ENCODE measurements at regions not wholly inside any gene's neighbourhood (a gene's known extent, or its start where the extent isn't known, plus 50 kb on each side); places are given as distances from the start of the nearest gene placed in this dataset.

DNA sequence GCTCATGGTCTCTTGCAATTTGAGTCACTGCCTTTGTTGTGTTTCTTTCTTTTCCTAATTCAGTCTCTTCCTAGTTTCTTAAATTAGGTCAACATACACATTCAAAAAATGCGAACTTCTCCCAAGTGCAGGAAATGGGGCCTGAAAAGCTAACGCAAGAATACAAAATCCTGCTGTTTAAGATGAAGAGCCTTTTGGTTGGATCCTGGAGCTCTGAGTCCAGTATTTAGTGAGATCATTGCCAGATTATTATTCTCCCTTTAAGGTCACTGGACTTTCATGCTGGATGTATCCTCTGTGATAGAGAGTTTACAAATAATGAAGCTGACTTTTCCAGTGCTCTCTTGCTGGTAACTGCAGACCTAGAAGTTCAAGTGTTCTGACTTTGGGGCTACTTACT is 401.9 kb upstream of the MKI67 start:
- in situ Hi-C loops (cut with MboI) = no loop called here
- ChIA-PET CTCF (ENCODE audit: low intra/inter-chr PET ratio) (no interaction called here), POLR2A (interaction anchor here (0.8 kb wide), 1 partner anchor 57 kb away, joined by 3 read pairs; no protein-coding TSS in a partner anchor)
- DNase-seq (ENCODE audit: extremely low read depth in 1 of 4, low spot score in 3 of 4) (no peak), FAIRE-seq (no peak), ATAC-seq (no peak)
- Histone ChIP-seq H3K4me3 (no peak overlapping the region), H3K27ac (ENCODE audit: extremely low read depth, low read depth, low read length) (no peak overlapping the region), H3K9me3 (replicated peaks; ENCODE audit: control insufficient read depth, insufficient read depth, low read depth, low read length) (no peaks in the 10 kb centered on the region), H3K27me3 (ENCODE audit: control insufficient read depth in 2 of 2, insufficient read depth in 2 of 2, low read length in 2 of 2) (no peaks in the 10 kb centered on the region), H3K9ac (ENCODE audit: insufficient read depth in 1 of 2, low read depth in 2 of 2, low read length in 2 of 2) (no peak overlapping the region), H3K4me2 (ENCODE audit: insufficient read depth, low read length) (no peak overlapping the region), H3K79me2 (ENCODE audit: control insufficient read depth, insufficient read depth, low read length) (no peaks in the 10 kb centered on the region), H2AFZ (ENCODE audit: low read depth, low read length) (no peak overlapping the region), H3K9me1 (ENCODE audit: control insufficient read depth, insufficient read depth, low read length) (no peaks in the 10 kb centered on the region), H4K20me1 (replicated peaks; ENCODE audit: control insufficient read depth, insufficient read depth, low read length) (no peaks in the 10 kb centered on the region), H3K36me3 (ENCODE audit: control insufficient read depth, insufficient read depth, low read length) (no peaks in the 10 kb centered on the region), H3K4me1 (replicated peaks in 1 of 2; ENCODE audit: control insufficient read depth in 2 of 2, insufficient read depth in 2 of 2, low read length in 2 of 2) (peaks cover 0 to 5% of the 10 kb centered on the region in 2 experiments; a peak in 2 of 5 replicates)
- TF ChIP-seq SETDB1 (IDR thresholded peaks at IDR 0.05; ENCODE audit: low read length) (no peak), TAF7 (tag; IDR thresholded peaks at IDR 0.05) (no peak), MCM5 (IDR thresholded peaks at IDR 0.05; ENCODE audit: low read depth) (no peak), ZKSCAN1 (IDR thresholded peaks at IDR 0.05; ENCODE audit: low read depth, low read length) (no peak), TARDBP (IDR thresholded peaks at IDR 0.05) (no peak), HLTF (IDR thresholded peaks at IDR 0.05) (no peak), RAD21 (CRISPR knock-in tag; conservative IDR thresholded peaks at IDR 0.05 in 1 of 2, IDR thresholded peaks at IDR 0.05 in 1 of 2) (no peak), PYGO2 (tag; IDR thresholded peaks at IDR 0.05) (no peak), MTA2 (IDR thresholded peaks at IDR 0.05; ENCODE audit: low read depth) (no peak), CREM (IDR thresholded peaks at IDR 0.05; ENCODE audit: low read depth) (no peak), GTF2A2 (tag; IDR thresholded peaks at IDR 0.05) (no peak), RBBP5 (IDR thresholded peaks at IDR 0.05; ENCODE audit: borderline replicate concordance, insufficient read depth, low read length, poor library complexity, severe bottlenecking) (no peak), ZNF184 (CRISPR knock-in tag; IDR thresholded peaks at IDR 0.05) (no peak), BRD4 (IDR thresholded peaks at IDR 0.05) (no peak), FUS (optimal IDR thresholded peaks at IDR 0.05; ENCODE audit: low read depth, low read length) (no peak)
- TF ChIP-seq, protein P1, sequence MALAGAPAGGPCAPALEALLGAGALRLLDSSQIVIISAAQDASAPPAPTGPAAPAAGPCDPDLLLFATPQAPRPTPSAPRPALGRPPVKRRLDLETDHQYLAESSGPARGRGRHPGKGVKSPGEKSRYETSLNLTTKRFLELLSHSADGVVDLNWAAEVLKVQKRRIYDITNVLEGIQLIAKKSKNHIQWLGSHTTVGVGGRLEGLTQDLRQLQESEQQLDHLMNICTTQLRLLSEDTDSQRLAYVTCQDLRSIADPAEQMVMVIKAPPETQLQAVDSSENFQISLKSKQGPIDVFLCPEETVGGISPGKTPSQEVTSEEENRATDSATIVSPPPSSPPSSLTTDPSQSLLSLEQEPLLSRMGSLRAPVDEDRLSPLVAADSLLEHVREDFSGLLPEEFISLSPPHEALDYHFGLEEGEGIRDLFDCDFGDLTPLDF (CRISPR knock-in tag; IDR thresholded peaks at IDR 0.05) = no peak
- TF ChIP-seq, protein P2, sequence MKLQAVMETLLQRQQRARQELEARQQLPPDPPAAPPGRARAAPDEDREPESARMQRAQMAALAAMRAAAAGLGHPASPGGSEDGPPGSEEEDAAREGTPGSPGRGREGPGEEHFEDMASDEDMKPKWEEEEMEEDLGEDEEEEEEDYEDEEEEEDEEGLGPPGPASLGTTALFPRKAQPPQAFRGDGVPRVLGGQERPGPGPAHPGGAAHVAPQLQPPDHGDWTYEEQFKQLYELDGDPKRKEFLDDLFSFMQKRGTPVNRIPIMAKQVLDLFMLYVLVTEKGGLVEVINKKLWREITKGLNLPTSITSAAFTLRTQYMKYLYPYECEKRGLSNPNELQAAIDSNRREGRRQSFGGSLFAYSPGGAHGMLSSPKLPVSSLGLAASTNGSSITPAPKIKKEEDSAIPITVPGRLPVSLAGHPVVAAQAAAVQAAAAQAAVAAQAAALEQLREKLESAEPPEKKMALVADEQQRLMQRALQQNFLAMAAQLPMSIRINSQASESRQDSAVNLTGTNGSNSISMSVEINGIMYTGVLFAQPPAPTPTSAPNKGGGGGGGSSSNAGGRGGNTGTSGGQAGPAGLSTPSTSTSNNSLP (IDR thresholded peaks at IDR 0.05; ENCODE audit: borderline replicate concordance, low read depth, low read length) = no peak
- TF ChIP-seq, protein P3, sequence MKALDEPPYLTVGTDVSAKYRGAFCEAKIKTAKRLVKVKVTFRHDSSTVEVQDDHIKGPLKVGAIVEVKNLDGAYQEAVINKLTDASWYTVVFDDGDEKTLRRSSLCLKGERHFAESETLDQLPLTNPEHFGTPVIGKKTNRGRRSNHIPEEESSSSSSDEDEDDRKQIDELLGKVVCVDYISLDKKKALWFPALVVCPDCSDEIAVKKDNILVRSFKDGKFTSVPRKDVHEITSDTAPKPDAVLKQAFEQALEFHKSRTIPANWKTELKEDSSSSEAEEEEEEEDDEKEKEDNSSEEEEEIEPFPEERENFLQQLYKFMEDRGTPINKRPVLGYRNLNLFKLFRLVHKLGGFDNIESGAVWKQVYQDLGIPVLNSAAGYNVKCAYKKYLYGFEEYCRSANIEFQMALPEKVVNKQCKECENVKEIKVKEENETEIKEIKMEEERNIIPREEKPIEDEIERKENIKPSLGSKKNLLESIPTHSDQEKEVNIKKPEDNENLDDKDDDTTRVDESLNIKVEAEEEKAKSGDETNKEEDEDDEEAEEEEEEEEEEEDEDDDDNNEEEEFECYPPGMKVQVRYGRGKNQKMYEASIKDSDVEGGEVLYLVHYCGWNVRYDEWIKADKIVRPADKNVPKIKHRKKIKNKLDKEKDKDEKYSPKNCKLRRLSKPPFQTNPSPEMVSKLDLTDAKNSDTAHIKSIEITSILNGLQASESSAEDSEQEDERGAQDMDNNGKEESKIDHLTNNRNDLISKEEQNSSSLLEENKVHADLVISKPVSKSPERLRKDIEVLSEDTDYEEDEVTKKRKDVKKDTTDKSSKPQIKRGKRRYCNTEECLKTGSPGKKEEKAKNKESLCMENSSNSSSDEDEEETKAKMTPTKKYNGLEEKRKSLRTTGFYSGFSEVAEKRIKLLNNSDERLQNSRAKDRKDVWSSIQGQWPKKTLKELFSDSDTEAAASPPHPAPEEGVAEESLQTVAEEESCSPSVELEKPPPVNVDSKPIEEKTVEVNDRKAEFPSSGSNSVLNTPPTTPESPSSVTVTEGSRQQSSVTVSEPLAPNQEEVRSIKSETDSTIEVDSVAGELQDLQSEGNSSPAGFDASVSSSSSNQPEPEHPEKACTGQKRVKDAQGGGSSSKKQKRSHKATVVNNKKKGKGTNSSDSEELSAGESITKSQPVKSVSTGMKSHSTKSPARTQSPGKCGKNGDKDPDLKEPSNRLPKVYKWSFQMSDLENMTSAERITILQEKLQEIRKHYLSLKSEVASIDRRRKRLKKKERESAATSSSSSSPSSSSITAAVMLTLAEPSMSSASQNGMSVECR (CRISPR knock-in tag; IDR thresholded peaks at IDR 0.05) = no peak
- 75% methylated on average over 1 of the region's 2 CpGs for WGBS (ENCODE audit: insufficient coverage, low coverage, missing lambda C conversion rate)
- no TSS peak for BruUV-seq (replicated peaks)
- intact Hi-C loops (cut with micrococcal nuclease) = no loop called here

All from K562 (cell line).